ENCODE measurements at regions not wholly inside any gene's neighbourhood (a gene's known extent, or its start where the extent isn't known, plus 50 kb on each side); places are given as distances from the start of the nearest gene placed in this dataset.

DNA sequence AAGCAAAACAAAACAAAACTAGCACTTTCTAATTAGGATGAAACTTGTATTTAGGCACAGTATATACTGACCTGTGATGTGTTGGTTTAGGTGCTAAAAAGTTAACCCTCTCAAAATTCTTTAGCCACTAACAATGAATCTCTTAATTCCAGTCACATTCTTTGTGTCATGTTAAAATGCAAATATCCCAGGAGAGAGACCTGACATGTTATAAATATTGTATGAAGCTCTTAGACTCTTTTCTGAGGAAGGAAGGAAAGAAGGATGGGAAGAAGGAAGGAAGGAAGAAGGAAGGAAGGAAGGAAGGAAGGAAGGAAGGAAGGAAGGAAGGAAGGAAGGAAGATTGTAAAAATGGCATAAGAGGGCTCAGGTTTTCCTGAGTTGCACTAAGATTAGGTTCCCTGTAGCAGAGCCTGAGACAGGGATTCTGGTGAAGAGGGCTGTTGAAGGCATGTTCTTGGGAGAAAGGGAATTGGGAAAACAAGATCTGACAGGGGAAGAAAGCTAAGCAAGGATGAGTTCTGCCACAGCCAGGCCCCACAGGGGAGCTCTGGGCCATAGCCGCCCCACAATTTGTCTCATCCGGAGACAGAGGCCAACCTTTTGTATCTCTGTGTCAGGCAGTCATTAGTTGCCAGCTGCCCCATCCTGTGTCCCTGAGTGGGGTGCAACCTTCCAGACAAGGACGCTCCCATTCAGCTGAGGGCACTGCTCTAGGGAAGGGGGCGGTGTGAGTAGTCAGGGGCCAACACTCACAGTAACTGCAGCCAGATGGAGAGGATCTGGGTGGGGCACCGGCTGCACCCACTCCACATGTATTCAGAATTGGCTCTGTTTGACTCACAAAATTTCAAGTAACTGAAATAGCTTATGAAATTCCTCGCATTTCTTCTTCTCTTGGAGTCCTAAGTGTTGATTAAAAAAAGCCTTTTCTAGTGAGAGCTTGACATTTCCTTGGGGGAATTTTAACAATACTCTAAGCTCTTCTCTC is 189.3 kb upstream of the ARG1 start:
- no peak for DNase-seq

DNA sequence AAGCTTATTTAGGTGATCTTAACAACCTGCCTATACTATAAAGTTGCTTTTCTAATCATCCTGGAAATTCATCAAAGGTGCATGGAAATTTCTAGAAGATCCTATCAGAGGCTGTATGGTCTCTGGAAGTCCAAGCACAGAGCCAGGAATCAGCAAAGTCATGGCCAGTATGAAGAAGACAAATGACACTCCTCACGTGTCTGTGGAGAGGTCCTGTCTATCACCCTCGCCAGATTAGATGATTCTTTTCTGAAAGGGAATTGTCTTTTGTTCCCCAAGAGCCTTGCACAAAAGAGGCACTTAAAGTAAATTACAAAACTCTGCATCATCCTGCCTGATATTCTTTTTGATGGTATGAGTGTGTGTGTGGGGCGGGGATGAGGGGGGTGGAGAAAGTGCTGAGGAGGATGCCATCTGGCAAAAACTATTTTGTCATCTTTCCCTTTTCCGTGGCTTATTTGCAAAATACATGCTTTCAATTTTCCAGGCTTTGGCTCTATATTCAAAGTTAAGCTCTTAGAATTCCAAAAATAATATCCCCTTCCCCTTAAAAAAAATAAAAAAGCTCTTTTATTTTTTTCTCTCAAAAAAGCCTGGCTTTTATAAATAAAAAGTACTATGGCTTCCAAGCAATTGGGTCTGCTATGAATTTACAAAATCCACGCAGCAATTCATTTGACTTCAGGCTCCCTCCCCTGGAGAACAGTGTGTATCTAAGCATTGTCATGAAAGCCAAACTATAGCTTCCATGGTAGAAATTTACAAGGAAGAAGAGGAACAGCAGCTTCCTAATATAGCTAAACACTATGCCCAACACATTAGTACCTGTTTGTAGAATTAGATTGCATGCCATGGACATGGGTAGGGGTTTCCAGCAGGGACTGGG is 185.2 kb upstream of the ARG1 start:
- no peak for DNase-seq

- DNase-seq = no peak
These were observed 182.7 kb upstream of the ARG1 start for GRCh38 chr6:131390322-131390721.

GRCh38 chr6:131391116-131391515 is 181.9 kb upstream of the ARG1 start:
- no peak for DNase-seq

GRCh38 chr6:131393433-131393832 is 179.6 kb upstream of the ARG1 start:
- no peak for DNase-seq

- DNase-seq = no peak
These were observed 178.1 kb upstream of the ARG1 start for GRCh38 chr6:131394768-131395432.

DNA sequence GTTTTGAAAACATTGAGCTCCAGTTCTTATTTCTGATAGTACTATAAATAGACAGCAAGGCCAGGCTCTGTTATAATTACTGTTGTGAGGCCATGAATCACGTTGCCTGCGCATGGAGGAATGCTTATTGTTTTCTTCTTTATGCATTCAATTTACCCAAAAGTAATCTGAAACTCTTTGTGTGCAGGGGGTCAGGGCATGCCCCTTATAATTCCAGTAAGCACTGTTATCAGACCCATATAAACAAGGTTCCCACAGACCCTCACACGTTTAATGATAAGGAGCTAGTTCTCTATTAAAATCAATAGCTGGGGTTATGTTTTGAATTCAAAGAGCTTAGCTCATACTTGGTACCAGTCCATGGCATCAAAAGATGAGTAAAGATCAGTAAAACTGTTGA is 174.8 kb upstream of the ARG1 start:
- DNase-seq = no peak

DNA sequence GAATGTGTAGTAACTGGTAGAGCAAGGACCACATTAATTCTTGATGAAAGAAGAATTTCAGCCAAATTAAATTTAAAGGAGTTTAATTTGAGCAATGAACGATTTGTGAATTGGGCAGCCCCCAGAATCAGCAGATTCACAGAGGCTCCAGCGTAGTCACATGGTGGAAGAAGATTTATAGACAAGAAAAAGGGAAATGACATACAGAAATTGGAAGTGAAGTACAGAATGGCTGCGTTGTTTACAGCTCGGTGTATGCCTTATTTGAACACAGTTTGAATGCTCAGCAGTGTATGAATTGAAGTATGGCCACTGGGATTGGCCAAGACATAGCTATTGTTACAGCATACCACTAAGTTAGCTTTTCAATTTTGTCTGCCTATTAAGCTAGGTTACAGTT is 173.6 kb upstream of the ARG1 start:
- no peak for DNase-seq

GRCh38 chr6:131400054-131400778 is 172.8 kb upstream of the ARG1 start:
- DNase-seq = no peak

- no peak for DNase-seq
These were observed 172.1 kb upstream of the ARG1 start for GRCh38 chr6:131400779-131401496.

- no peak for DNase-seq
These were observed 164.2 kb upstream of the ARG1 start for GRCh38 chr6:131408811-131409210.

- DNase-seq = no peak
These were observed 162.2 kb upstream of the ARG1 start for GRCh38 chr6:131410785-131411184.

GRCh38 chr6:131412960-131413830 is 159.8 kb upstream of the ARG1 start:
- no peak for DNase-seq

DNA sequence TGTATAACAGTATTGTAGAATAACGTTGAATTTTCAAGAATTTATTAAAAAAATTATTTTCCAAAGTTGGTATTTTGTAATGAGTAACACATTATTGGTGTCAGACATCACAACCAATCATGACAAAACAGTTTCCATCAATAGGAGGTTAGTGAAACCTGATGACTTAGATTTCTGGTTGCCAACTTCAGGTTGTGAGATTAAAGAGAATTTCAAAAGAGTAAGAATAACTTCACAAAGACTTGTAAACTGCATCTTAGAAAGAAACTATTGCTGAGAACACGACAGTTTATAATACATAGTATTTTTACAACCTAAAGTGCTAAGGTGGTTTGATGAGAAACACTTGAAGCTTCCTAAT is 159.2 kb upstream of the ARG1 start:
- no peak for DNase-seq

DNA sequence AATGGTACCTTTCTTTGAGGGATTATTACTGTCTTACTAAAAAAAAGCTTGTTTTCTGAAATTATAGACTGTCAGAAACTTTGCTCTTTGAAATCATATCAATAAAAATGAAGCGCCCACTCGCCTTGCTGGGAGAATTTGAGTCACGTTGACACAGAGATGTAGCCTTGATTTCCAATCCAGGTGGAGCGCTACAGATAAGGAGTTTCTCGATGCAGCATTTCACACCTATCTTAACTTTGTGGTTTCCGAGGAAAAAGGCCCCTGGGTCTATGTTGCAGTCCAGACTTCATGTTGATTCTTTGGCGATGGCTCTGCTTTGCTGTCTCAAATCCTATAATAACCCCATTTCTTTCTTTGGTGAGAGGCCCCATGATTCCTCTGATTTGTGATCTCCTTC is 158.1 kb upstream of the ARG1 start:
- no peak for DNase-seq

GRCh38 chr6:131418441-131418840 is 154.6 kb upstream of the ARG1 start:
- DNase-seq = no peak

- no peak for DNase-seq
These were observed 153.3 kb upstream of the ARG1 start for GRCh38 chr6:131419702-131420101.

DNA sequence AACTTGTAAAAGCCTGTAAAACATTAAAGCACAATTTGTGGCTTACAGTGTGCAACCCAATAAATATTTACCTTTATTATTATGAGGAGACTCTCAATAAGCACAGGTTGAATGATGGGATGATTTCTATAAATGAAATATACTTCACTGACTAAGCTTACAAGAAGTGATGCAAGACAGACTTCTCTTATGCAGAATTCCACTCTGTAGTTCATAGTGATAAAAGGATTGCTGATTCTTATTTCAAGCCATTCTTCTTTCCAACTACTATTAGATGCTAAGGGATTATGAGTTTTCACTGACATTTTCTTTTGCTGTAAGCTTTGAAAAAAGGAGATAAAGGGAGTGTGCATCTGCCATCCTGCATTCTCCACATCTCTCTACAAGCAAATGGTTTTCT is 149.0 kb upstream of the ARG1 start:
- DNase-seq = no peak

DNA sequence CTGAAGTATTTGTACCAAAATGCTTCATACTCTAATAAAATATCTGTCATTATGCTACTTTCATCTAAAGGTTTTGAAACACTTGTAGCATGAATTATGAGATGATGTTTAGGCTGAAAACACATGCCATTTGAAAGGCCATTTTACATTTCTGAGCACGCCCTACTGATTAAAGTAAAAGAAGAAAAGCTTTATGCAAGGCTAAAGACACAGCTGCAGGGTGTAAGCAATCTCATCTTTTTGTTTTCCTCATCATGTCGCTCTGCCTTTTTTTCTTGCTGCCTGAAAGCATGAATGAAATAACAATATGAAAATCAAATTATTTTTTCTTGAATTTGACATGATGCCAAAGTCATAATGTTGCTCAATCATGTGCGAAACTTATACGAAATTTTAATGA is 148.6 kb upstream of the ARG1 start:
- DNase-seq = no peak

DNA sequence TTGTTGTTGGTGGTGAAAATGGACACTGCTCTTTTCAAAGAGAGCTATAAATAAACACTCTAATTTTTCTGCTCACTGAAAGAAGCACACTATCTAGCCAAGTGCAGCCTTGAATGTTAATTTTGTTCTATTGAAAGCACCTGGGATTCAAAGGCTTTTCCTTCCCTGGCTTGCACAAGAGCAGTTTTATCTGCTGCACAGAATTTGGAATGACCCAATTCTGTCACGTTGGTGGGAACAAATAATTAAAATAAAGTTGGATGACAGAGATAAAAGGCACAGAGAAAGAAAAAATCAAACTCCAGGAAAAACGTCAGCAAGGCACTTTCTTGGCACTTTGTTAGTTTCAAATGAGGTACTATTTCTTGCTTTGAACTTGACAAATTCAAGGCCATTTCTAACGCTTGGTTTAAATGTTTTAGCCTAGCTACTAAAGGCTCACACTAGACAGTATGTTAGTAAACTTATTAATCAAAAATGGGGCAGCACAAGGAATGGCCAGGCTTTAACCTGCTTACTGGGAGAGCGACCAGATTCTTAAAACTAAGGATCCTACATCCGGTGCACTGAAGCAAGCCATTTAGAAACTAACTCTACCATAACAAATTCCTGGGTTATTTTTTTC is 145.5 kb upstream of the ARG1 start:
- DNase-seq = no peak

All from CD4-positive, alpha-beta T cell treated with Interleukin-12 subunit alpha and Interleukin-12 subunit beta, for 1 hour (primary cell).